ENCODE measurements at regions not wholly inside any gene's neighbourhood (a gene's known extent, or its start where the extent isn't known, plus 50 kb on each side); places are given as distances from the start of the nearest gene placed in this dataset.

GRCh38 chr9:79003514-79003913, 568.3 kb upstream of the TLE4 start:
- Histone ChIP-seq H3K27ac (no peak overlapping the region), H3K36me3 (replicated peaks) (no peaks in the 10 kb centered on the region), H3K4me3 (ENCODE audit: low read depth, low read length) (no peak overlapping the region), H3K27me3 (replicated peaks) (no peaks in the 10 kb centered on the region)
- TF ChIP-seq CTCF (IDR thresholded peaks at IDR 0.05; ENCODE audit: low read depth, low read length, missing control alignments), result no peak
- in situ Hi-C loops (cut with HindIII; ENCODE audit: low pct_ligation_motif_present, low sequenced_read_pairs), result no loop called here
- no peak for DNase-seq

GRCh38 chr9:79004032-79004431, 567.7 kb upstream of the TLE4 start:
- in situ Hi-C loops (cut with HindIII; ENCODE audit: low pct_ligation_motif_present, low sequenced_read_pairs), result no loop called here
- Histone ChIP-seq H3K4me3 (ENCODE audit: low read depth, low read length) (no peak overlapping the region), H3K27me3 (replicated peaks) (no peaks in the 10 kb centered on the region), H3K36me3 (replicated peaks) (no peaks in the 10 kb centered on the region), H3K27ac (no peak overlapping the region)
- DNase-seq, result no peak
- TF ChIP-seq CTCF (IDR thresholded peaks at IDR 0.05; ENCODE audit: low read depth, low read length, missing control alignments), result no peak

GRCh38 chr9:79006546-79006945, 565.2 kb upstream of the TLE4 start:
- Histone ChIP-seq H3K27me3 (replicated peaks) (no peaks in the 10 kb centered on the region), H3K27ac (no peak overlapping the region), H3K4me3 (ENCODE audit: low read depth, low read length) (no peak overlapping the region), H3K36me3 (replicated peaks) (no peaks in the 10 kb centered on the region)
- in situ Hi-C loops (cut with HindIII; ENCODE audit: low pct_ligation_motif_present, low sequenced_read_pairs), result no loop called here
- TF ChIP-seq CTCF (IDR thresholded peaks at IDR 0.05; ENCODE audit: low read depth, low read length, missing control alignments), result no peak
- DNase-seq, result no peak

GRCh38 chr9:79007701-79008483, 563.9 kb upstream of the TLE4 start:
- in situ Hi-C loops (cut with HindIII; ENCODE audit: low pct_ligation_motif_present, low sequenced_read_pairs), result no loop called here
- TF ChIP-seq CTCF (IDR thresholded peaks at IDR 0.05; ENCODE audit: low read depth, low read length, missing control alignments), result no peak

GRCh38 chr9:79008916-79009315, 562.8 kb upstream of the TLE4 start:
- DNase-seq, result no peak
- H3K4me3 ChIP-seq (ENCODE audit: low read depth, low read length), result no peak overlapping the region
- H3K36me3 ChIP-seq (replicated peaks), result no peaks in the 10 kb centered on the region
- no peak for TF ChIP-seq CTCF (IDR thresholded peaks at IDR 0.05; ENCODE audit: low read depth, low read length, missing control alignments)
- H3K27ac ChIP-seq, result no peak overlapping the region
- in situ Hi-C loops (cut with HindIII; ENCODE audit: low pct_ligation_motif_present, low sequenced_read_pairs), result no loop called here
- H3K27me3 ChIP-seq (replicated peaks), result no peaks in the 10 kb centered on the region

More at GRCh38 chr9:79007701-79008483, 563.9 kb upstream of the TLE4 start:
- no peak for DNase-seq
- Histone ChIP-seq H3K4me3 (ENCODE audit: low read depth, low read length) (no peak overlapping the region), H3K27me3 (replicated peaks) (no peaks in the 10 kb centered on the region), H3K36me3 (replicated peaks) (no peaks in the 10 kb centered on the region), H3K27ac (no peak overlapping the region)

- no peak for DNase-seq
- no peak overlapping the region for H3K27ac ChIP-seq
- no peaks in the 10 kb centered on the region for H3K36me3 ChIP-seq (replicated peaks)
- in situ Hi-C loops (cut with HindIII; ENCODE audit: low pct_ligation_motif_present, low sequenced_read_pairs), result no loop called here
- no peak overlapping the region for H3K4me3 ChIP-seq (ENCODE audit: low read depth, low read length)
- TF ChIP-seq CTCF (IDR thresholded peaks at IDR 0.05; ENCODE audit: low read depth, low read length, missing control alignments), result no peak
- H3K27me3 ChIP-seq (replicated peaks), result no peaks in the 10 kb centered on the region
Measured at GRCh38 chr9:79011461-79011860, 560.3 kb upstream of the TLE4 start.
